ENCODE measurements at regions not wholly inside any gene's neighbourhood (a gene's known extent, or its start where the extent isn't known, plus 50 kb on each side); places are given as distances from the start of the nearest gene placed in this dataset.

- no peak for DNase-seq (ENCODE audit: low read depth)
- H3K4me3 ChIP-seq (ENCODE audit: low read depth, low read length) = no peak overlapping the region
- no peak for TF ChIP-seq CTCF (IDR thresholded peaks at IDR 0.05; ENCODE audit: insufficient read depth, low read depth, low read length)
These were observed 339.0 kb downstream of the SNAPC1 start for GRCh38 chr14:62101189-62101588.

DNA sequence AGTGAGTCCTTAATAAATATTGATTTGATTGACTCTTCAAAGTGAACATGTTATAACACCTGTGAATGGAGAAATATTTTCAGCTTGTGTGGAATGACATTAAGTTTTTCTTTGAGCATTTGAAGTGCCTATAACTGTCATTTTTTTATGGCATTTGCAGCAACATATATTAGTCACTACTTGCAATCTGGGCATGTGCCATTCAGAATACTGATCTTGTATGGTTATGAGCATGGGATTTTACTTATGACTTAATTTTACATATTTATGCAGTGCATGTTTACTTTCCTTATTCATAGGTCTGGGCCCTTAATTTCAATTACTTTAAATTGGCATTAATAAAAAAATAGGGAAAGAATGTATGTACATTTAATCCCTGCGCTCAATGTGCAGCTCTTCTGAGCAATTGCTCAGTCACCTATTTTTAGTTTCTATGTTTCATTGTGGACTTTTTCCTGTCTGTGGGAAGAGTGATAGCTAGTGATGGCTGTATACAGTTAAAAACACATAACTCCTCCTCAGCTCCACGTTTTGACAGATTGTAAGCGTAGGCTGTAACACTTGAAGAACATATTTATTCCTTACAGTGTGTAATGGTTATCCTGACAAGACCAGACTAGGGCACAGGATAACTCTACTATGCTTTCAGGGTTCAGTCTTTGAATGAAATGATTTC is 339.6 kb downstream of the SNAPC1 start:
- TF ChIP-seq CTCF (IDR thresholded peaks at IDR 0.05; ENCODE audit: insufficient read depth, low read depth, low read length) = no peak
- H3K4me3 ChIP-seq (ENCODE audit: low read depth, low read length) = no peak overlapping the region
- no peak for DNase-seq (ENCODE audit: low read depth)

- no peak for DNase-seq (ENCODE audit: low read depth)
- no peak for TF ChIP-seq CTCF (IDR thresholded peaks at IDR 0.05; ENCODE audit: insufficient read depth, low read depth, low read length)
- H3K4me3 ChIP-seq (ENCODE audit: low read depth, low read length) = no peak overlapping the region
These were observed 340.1 kb downstream of the SNAPC1 start for GRCh38 chr14:62102349-62102725.

DNA sequence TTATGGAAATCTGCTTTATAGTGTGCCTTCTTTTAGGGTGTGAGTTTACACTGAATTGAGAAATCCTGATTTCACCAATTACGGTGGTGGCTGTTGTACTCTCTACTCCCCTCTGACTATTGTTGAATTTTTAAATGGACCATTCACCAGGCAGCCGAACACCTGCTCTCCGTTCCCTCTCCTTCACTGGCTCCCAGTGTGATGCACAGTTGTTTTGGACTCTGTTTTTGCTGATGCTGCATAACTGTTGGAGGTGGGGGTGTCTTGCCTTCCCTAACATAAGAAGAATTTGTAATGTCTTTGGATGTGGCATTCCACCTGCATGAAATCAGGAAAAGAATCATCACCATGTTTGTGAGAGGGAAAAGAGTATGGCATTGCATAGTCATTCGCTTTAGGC is 341.2 kb downstream of the SNAPC1 start:
- no peak for DNase-seq (ENCODE audit: low read depth)
- no peak overlapping the region for H3K4me3 ChIP-seq (ENCODE audit: low read depth, low read length)
- TF ChIP-seq CTCF (IDR thresholded peaks at IDR 0.05; ENCODE audit: insufficient read depth, low read depth, low read length) = no peak

GRCh38 chr14:62110941-62111340 is 348.7 kb downstream of the SNAPC1 start:
- no peak for TF ChIP-seq CTCF (IDR thresholded peaks at IDR 0.05; ENCODE audit: insufficient read depth, low read depth, low read length)
- DNase-seq (ENCODE audit: low read depth) = no peak
- H3K4me3 ChIP-seq (ENCODE audit: low read depth, low read length) = no peak overlapping the region

DNA sequence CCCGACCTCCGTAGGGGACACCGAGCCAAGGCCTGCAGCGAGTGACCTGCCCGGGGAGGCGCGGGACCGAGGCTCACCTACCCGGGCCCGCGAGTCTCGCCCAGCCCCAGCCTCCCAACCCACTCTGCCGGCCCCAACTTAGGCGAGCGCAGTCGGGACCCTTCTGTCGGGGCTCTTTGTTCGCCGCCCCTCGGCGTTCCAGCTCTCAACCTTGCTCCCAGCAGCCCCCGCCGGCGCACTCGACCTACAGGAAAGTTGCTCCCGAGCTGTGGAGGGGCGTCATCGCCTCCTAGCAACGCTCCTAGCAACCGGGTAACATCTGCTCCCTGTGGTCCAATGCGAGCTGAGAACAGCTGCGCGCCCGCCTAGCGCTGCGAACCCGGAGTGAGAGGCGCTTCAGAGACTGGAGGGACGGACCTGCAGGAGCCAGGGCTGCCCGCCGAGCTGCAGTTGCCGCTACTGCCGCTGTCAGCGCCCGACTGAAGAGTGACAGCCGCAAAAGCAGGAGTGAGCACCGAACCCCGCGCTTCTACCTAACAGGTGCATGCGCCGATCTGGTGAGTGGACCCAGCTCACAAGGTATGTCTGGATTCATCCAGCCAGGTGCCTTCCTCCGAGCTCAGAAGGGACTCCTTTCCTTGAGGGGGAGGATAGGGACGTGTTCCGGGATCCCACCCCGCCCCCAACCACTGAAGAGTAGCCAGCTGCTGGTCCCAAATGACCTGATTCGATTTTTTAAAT is 355.0 kb downstream of the SNAPC1 start:
- TF ChIP-seq CTCF (IDR thresholded peaks at IDR 0.05; ENCODE audit: insufficient read depth, low read depth, low read length) = peak; percentile 12
- DNase-seq (ENCODE audit: low read depth) = peak; percentile 45
- peak overlapping the region; percentile 26 for H3K4me3 ChIP-seq (ENCODE audit: low read depth, low read length)

Data from fibroblast of villous mesenchyme (primary cell).